ENCODE measurements at regions not wholly inside any gene's neighbourhood (a gene's known extent, or its start where the extent isn't known, plus 50 kb on each side); places are given as distances from the start of the nearest gene placed in this dataset.

DNA sequence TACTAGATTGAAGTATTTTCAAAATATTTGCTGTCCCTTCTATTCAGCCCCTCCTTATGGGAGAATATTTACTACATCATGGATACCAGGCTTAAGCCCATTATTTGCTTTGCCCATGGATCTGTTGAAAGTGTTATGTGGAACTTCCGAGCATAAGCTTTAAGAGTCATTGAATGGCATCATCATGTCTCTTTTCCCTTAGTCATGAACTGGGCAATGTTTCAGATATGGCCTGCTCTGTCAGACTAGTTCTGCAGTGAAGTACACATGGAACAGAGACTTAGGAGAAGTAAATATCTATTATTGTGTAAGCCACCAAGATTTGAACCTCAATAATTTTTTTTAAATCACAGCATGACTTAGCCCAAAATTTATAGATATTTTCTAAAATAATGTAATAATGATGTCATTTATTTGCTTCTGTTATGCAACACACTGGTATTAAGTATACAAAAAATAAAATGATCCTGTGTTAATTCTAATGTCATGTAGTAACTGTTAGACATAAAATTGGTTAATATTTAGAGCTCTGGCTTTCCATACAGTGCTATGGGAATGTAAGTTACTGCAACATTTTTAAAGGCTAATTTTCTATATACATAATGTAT, 1097.3 kb downstream of the SLC16A7 start:
- TF ChIP-seq, protein P1, sequence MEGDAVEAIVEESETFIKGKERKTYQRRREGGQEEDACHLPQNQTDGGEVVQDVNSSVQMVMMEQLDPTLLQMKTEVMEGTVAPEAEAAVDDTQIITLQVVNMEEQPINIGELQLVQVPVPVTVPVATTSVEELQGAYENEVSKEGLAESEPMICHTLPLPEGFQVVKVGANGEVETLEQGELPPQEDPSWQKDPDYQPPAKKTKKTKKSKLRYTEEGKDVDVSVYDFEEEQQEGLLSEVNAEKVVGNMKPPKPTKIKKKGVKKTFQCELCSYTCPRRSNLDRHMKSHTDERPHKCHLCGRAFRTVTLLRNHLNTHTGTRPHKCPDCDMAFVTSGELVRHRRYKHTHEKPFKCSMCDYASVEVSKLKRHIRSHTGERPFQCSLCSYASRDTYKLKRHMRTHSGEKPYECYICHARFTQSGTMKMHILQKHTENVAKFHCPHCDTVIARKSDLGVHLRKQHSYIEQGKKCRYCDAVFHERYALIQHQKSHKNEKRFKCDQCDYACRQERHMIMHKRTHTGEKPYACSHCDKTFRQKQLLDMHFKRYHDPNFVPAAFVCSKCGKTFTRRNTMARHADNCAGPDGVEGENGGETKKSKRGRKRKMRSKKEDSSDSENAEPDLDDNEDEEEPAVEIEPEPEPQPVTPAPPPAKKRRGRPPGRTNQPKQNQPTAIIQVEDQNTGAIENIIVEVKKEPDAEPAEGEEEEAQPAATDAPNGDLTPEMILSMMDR (IDR thresholded peaks at IDR 0.05; ENCODE audit: poor library complexity, severe bottlenecking), result no peak
- ATAC-seq (ENCODE audit: low read depth), result no peak
- no peak for DNase-seq (ENCODE audit: low spot score)

DNA sequence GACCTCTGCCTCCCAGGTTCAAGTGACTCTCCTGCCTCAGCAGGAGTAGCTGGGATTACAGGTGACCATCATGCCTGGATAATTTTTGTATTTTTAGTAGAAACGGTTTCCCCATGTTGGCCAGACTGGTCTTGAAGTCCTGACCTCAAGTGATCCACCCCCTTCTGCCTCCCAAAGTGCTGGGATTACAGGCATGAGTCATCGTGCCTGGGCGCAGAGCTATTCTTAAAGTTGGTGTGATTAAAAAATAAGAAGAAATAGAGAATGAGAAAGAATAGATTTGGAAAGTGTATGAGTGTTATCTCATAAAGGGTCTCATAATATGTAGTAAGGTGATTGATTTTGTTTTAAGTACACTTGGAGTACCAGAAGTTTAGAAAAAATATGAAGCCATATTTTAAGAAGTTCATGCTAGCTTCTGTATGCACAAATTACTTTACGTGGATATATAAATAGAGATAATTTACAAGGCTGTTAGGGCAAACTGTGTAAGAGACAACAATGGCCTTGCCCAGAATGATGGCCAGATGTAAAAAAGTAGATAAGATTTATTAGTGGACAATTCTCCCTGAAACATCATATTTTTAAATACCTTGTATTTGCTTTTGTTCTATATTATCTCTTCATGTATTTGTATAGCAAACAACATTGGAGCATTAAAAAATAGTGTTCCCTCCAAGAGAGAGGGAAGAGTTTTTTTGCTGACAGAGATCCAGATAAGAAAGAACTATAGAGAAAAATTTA, 1108.5 kb downstream of the SLC16A7 start:
- TF ChIP-seq, protein P1 (IDR thresholded peaks at IDR 0.05; ENCODE audit: poor library complexity, severe bottlenecking), result no peak
- no peak overlapping the region for H3K27ac ChIP-seq (ENCODE audit: poor library complexity, severe bottlenecking)
- H3K4me1 ChIP-seq (ENCODE audit: insufficient read depth, poor library complexity, severe bottlenecking), result no peaks in the 10 kb centered on the region
- ATAC-seq (ENCODE audit: low read depth) (no peak), DNase-seq (ENCODE audit: low spot score) (no peak)
- H3K27me3 ChIP-seq (ENCODE audit: insufficient read depth, poor library complexity, severe bottlenecking), result no peaks in the 10 kb centered on the region
- H3K4me3 ChIP-seq (ENCODE audit: severe bottlenecking), result no peak overlapping the region
- H3K36me3 ChIP-seq (ENCODE audit: low read depth), result no peaks in the 10 kb centered on the region
- no peaks in the 10 kb centered on the region for H3K9me3 ChIP-seq (ENCODE audit: severe bottlenecking)

More for the DNA sequence above, 1097.3 kb downstream of the SLC16A7 start:
- Histone ChIP-seq H3K36me3 (ENCODE audit: low read depth) (no peaks in the 10 kb centered on the region), H3K27ac (ENCODE audit: poor library complexity, severe bottlenecking) (no peak overlapping the region), H3K27me3 (ENCODE audit: insufficient read depth, poor library complexity, severe bottlenecking) (no peaks in the 10 kb centered on the region), H3K4me1 (ENCODE audit: insufficient read depth, poor library complexity, severe bottlenecking) (no peaks in the 10 kb centered on the region), H3K4me3 (ENCODE audit: severe bottlenecking) (no peak overlapping the region), H3K9me3 (ENCODE audit: severe bottlenecking) (no peaks in the 10 kb centered on the region)

DNA sequence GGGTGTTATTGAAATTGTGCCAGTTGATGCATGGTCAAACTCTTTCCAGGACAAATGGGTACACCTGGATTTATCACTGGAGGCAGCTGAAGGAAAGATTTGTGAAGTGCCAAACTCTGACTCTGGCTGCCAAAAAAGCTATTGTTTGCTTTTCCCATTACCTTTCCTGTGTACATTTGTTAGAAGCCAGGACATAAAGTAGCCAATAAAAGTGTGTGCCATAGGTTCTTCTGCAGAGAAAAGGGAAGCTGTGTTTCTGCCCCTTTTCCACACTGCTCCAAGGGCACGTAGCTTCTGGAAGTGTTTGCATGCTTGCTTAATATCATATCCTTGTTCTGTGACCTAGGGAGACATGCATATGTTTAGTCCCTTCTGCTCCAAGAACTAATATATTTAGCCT, 1114.4 kb downstream of the SLC16A7 start:
- no peak overlapping the region for H3K27ac ChIP-seq (ENCODE audit: poor library complexity, severe bottlenecking)
- H3K9me3 ChIP-seq (ENCODE audit: severe bottlenecking), result peaks cover 3% of the 10 kb centered on the region
- H3K36me3 ChIP-seq (ENCODE audit: low read depth), result no peaks in the 10 kb centered on the region
- no peaks in the 10 kb centered on the region for H3K4me1 ChIP-seq (ENCODE audit: insufficient read depth, poor library complexity, severe bottlenecking)
- ATAC-seq (ENCODE audit: low read depth), result no peak
- H3K27me3 ChIP-seq (ENCODE audit: insufficient read depth, poor library complexity, severe bottlenecking), result no peaks in the 10 kb centered on the region
- TF ChIP-seq, protein P1 (IDR thresholded peaks at IDR 0.05; ENCODE audit: poor library complexity, severe bottlenecking), result no peak
- H3K4me3 ChIP-seq (ENCODE audit: severe bottlenecking), result no peak overlapping the region
- no peak for DNase-seq (ENCODE audit: low spot score)

DNA sequence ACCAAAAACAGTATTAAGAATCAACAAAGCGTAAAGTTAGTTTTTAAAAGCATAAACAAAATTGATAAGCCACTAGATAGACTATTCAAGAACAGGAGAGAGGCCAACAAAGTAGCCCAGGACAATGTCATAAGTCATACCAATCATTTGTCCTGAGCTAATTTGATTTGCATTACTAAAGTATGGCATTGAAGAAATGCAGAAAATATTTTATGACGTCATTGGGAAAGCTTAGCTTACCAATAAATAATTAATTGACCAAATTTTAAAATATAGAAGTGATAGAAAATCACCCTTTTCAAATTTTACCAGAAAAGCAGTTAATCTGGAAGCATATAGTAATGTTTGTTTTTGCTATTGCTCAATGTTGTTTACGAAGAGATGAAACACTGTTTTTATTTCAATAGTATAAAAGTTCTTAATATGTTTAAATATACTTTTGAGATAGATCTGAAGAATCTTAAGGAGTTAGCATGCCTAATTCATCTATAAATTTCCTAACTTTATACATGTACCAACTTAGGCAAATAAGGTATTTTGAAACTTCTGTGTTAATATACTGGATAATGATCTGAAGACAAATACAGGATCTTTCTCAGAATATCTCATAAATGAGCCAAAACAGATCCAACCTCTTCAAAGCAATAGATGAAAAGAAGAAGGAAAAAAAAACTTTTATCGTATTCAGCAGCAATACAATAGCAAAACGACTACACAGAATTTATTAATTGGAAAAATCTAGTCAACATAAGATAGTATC, 1118.5 kb downstream of the SLC16A7 start:
- no peak overlapping the region for H3K27ac ChIP-seq (ENCODE audit: poor library complexity, severe bottlenecking)
- no peaks in the 10 kb centered on the region for H3K4me1 ChIP-seq (ENCODE audit: insufficient read depth, poor library complexity, severe bottlenecking)
- ATAC-seq (ENCODE audit: low read depth) (no peak), DNase-seq (ENCODE audit: low spot score) (no peak)
- TF ChIP-seq, protein P1 (IDR thresholded peaks at IDR 0.05; ENCODE audit: poor library complexity, severe bottlenecking), result no peak
- H3K36me3 ChIP-seq (ENCODE audit: low read depth), result no peaks in the 10 kb centered on the region
- H3K27me3 ChIP-seq (ENCODE audit: insufficient read depth, poor library complexity, severe bottlenecking), result no peaks in the 10 kb centered on the region
- no peak overlapping the region for H3K4me3 ChIP-seq (ENCODE audit: severe bottlenecking)
- peaks cover 3% of the 10 kb centered on the region for H3K9me3 ChIP-seq (ENCODE audit: severe bottlenecking)

Data from RWPE2 (cell line).